ENCODE measurements at regions not wholly inside any gene's neighbourhood (a gene's known extent, or its start where the extent isn't known, plus 50 kb on each side); places are given as distances from the start of the nearest gene placed in this dataset.

GRCh38 chr5:8522646-8523045, 653.7 kb downstream of the MTRR start:
- H3K36me3 ChIP-seq (ENCODE audit: control insufficient read depth, insufficient read depth, low read length) = no peaks in the 10 kb centered on the region
- 85% methylated on average over 2 of the region's 3 CpGs for WGBS (ENCODE audit: insufficient coverage)
- H3K27me3 ChIP-seq (ENCODE audit: control insufficient read depth, insufficient read depth, low read length) = no peaks in the 10 kb centered on the region
- no peaks in the 10 kb centered on the region for H3K4me1 ChIP-seq (ENCODE audit: control insufficient read depth, insufficient read depth, low read length)
- no peaks in the 10 kb centered on the region for H3K9me3 ChIP-seq (ENCODE audit: control insufficient read depth, insufficient read depth, low read length)
- H3K4me3 ChIP-seq (ENCODE audit: low read depth, low read length) = no peak overlapping the region
- no peak overlapping the region for H3K27ac ChIP-seq (ENCODE audit: low read depth, low read length)
- DNase-seq (ENCODE audit: low read depth in 4 of 6, low spot score in 6 of 6) = peak in 1 of 6 donors; percentile 25

GRCh38 chr5:8523501-8523900, 654.6 kb downstream of the MTRR start:
- Histone ChIP-seq H3K27me3 (ENCODE audit: control insufficient read depth, insufficient read depth, low read length) (no peaks in the 10 kb centered on the region), H3K27ac (ENCODE audit: low read depth, low read length) (no peak overlapping the region), H3K4me1 (ENCODE audit: control insufficient read depth, insufficient read depth, low read length) (no peaks in the 10 kb centered on the region), H3K4me3 (ENCODE audit: low read depth, low read length) (no peak overlapping the region), H3K36me3 (ENCODE audit: control insufficient read depth, insufficient read depth, low read length) (no peaks in the 10 kb centered on the region), H3K9me3 (ENCODE audit: control insufficient read depth, insufficient read depth, low read length) (no peaks in the 10 kb centered on the region)
- peak in 1 of 6 donors; percentile 14 for DNase-seq (ENCODE audit: low read depth in 4 of 6, low spot score in 6 of 6)
- 75% methylated on average over 1 of the region's 3 CpGs for WGBS (ENCODE audit: insufficient coverage)

- H3K9me3 ChIP-seq (ENCODE audit: control insufficient read depth, insufficient read depth, low read length) = no peaks in the 10 kb centered on the region
- H3K4me3 ChIP-seq (ENCODE audit: low read depth, low read length) = no peak overlapping the region
- WGBS (ENCODE audit: insufficient coverage) = 86% methylated on average over 1 of the region's 2 CpGs
- no peaks in the 10 kb centered on the region for H3K4me1 ChIP-seq (ENCODE audit: control insufficient read depth, insufficient read depth, low read length)
- H3K36me3 ChIP-seq (ENCODE audit: control insufficient read depth, insufficient read depth, low read length) = no peaks in the 10 kb centered on the region
- H3K27ac ChIP-seq (ENCODE audit: low read depth, low read length) = no peak overlapping the region
- no peaks in the 10 kb centered on the region for H3K27me3 ChIP-seq (ENCODE audit: control insufficient read depth, insufficient read depth, low read length)
- no peak for DNase-seq (ENCODE audit: low read depth in 4 of 6, low spot score in 6 of 6)
These were observed 656.9 kb downstream of the MTRR start for GRCh38 chr5:8525819-8526218.

GRCh38 chr5:8528106-8528505, 659.2 kb downstream of the MTRR start:
- Histone ChIP-seq H3K27ac (ENCODE audit: low read depth, low read length) (no peak overlapping the region), H3K9me3 (ENCODE audit: control insufficient read depth, insufficient read depth, low read length) (no peaks in the 10 kb centered on the region), H3K4me3 (ENCODE audit: low read depth, low read length) (no peak overlapping the region), H3K4me1 (ENCODE audit: control insufficient read depth, insufficient read depth, low read length) (no peaks in the 10 kb centered on the region), H3K27me3 (ENCODE audit: control insufficient read depth, insufficient read depth, low read length) (no peaks in the 10 kb centered on the region), H3K36me3 (ENCODE audit: control insufficient read depth, insufficient read depth, low read length) (no peaks in the 10 kb centered on the region)
- WGBS (ENCODE audit: insufficient coverage) = 63% methylated on average over 2 of the region's 4 CpGs
- no peak for DNase-seq (ENCODE audit: low read depth in 4 of 6, low spot score in 6 of 6)

- Histone ChIP-seq H3K27ac (ENCODE audit: low read depth, low read length) (no peak overlapping the region), H3K4me3 (ENCODE audit: low read depth, low read length) (no peak overlapping the region), H3K9me3 (ENCODE audit: control insufficient read depth, insufficient read depth, low read length) (no peaks in the 10 kb centered on the region), H3K27me3 (ENCODE audit: control insufficient read depth, insufficient read depth, low read length) (no peaks in the 10 kb centered on the region), H3K4me1 (ENCODE audit: control insufficient read depth, insufficient read depth, low read length) (no peaks in the 10 kb centered on the region), H3K36me3 (ENCODE audit: control insufficient read depth, insufficient read depth, low read length) (no peaks in the 10 kb centered on the region)
- DNase-seq (ENCODE audit: low read depth in 4 of 6, low spot score in 6 of 6) = peak in 2 of 6 donors; percentile 57 to 61
- WGBS (ENCODE audit: insufficient coverage) = no CpG with 5 or more reads among the region's 4 CpGs
These were observed 669.9 kb downstream of the MTRR start for GRCh38 chr5:8538821-8539220.

GRCh38 chr5:8540317-8540716, 671.4 kb downstream of the MTRR start:
- Histone ChIP-seq H3K36me3 (ENCODE audit: control insufficient read depth, insufficient read depth, low read length) (no peaks in the 10 kb centered on the region), H3K27me3 (ENCODE audit: control insufficient read depth, insufficient read depth, low read length) (no peaks in the 10 kb centered on the region), H3K27ac (ENCODE audit: low read depth, low read length) (no peak overlapping the region), H3K4me3 (ENCODE audit: low read depth, low read length) (no peak overlapping the region), H3K9me3 (ENCODE audit: control insufficient read depth, insufficient read depth, low read length) (no peaks in the 10 kb centered on the region), H3K4me1 (ENCODE audit: control insufficient read depth, insufficient read depth, low read length) (no peaks in the 10 kb centered on the region)
- 90% methylated on average over 2 of the region's 2 CpGs for WGBS (ENCODE audit: insufficient coverage)
- no peak for DNase-seq (ENCODE audit: low read depth in 4 of 6, low spot score in 6 of 6)

GRCh38 chr5:8550921-8551320, 682.0 kb downstream of the MTRR start:
- no peaks in the 10 kb centered on the region for H3K4me1 ChIP-seq (ENCODE audit: control insufficient read depth, insufficient read depth, low read length)
- H3K27me3 ChIP-seq (ENCODE audit: control insufficient read depth, insufficient read depth, low read length) = no peaks in the 10 kb centered on the region
- no peak for DNase-seq (ENCODE audit: low read depth in 4 of 6, low spot score in 6 of 6)
- H3K9me3 ChIP-seq (ENCODE audit: control insufficient read depth, insufficient read depth, low read length) = peaks cover 10% of the 10 kb centered on the region
- H3K27ac ChIP-seq (ENCODE audit: low read depth, low read length) = no peak overlapping the region
- 78% methylated on average over 2 of the region's 4 CpGs for WGBS (ENCODE audit: insufficient coverage)
- H3K36me3 ChIP-seq (ENCODE audit: control insufficient read depth, insufficient read depth, low read length) = no peaks in the 10 kb centered on the region
- no peak overlapping the region for H3K4me3 ChIP-seq (ENCODE audit: low read depth, low read length)

GRCh38 chr5:8553364-8553763, 684.4 kb downstream of the MTRR start:
- no peaks in the 10 kb centered on the region for H3K27me3 ChIP-seq (ENCODE audit: control insufficient read depth, insufficient read depth, low read length)
- H3K36me3 ChIP-seq (ENCODE audit: control insufficient read depth, insufficient read depth, low read length) = no peaks in the 10 kb centered on the region
- DNase-seq (ENCODE audit: low read depth in 4 of 6, low spot score in 6 of 6) = no peak
- no peak overlapping the region for H3K4me3 ChIP-seq (ENCODE audit: low read depth, low read length)
- no peaks in the 10 kb centered on the region for H3K4me1 ChIP-seq (ENCODE audit: control insufficient read depth, insufficient read depth, low read length)
- H3K9me3 ChIP-seq (ENCODE audit: control insufficient read depth, insufficient read depth, low read length) = peaks cover 10% of the 10 kb centered on the region
- H3K27ac ChIP-seq (ENCODE audit: low read depth, low read length) = no peak overlapping the region

GRCh38 chr5:8557728-8558127, 688.8 kb downstream of the MTRR start:
- no peaks in the 10 kb centered on the region for H3K36me3 ChIP-seq (ENCODE audit: control insufficient read depth, insufficient read depth, low read length)
- no peak overlapping the region for H3K27ac ChIP-seq (ENCODE audit: low read depth, low read length)
- no peak for DNase-seq (ENCODE audit: low read depth in 4 of 6, low spot score in 6 of 6)
- no peak overlapping the region for H3K4me3 ChIP-seq (ENCODE audit: low read depth, low read length)
- no peaks in the 10 kb centered on the region for H3K4me1 ChIP-seq (ENCODE audit: control insufficient read depth, insufficient read depth, low read length)
- peaks cover 10% of the 10 kb centered on the region for H3K9me3 ChIP-seq (ENCODE audit: control insufficient read depth, insufficient read depth, low read length)
- no peaks in the 10 kb centered on the region for H3K27me3 ChIP-seq (ENCODE audit: control insufficient read depth, insufficient read depth, low read length)
- WGBS (ENCODE audit: insufficient coverage) = no CpG with 5 or more reads among the region's 3 CpGs

GRCh38 chr5:8560776-8561175, 691.8 kb downstream of the MTRR start:
- H3K27me3 ChIP-seq (ENCODE audit: control insufficient read depth, insufficient read depth, low read length) = no peaks in the 10 kb centered on the region
- no peak overlapping the region for H3K4me3 ChIP-seq (ENCODE audit: low read depth, low read length)
- 100% methylated on average over 2 of the region's 2 CpGs for WGBS (ENCODE audit: insufficient coverage)
- H3K27ac ChIP-seq (ENCODE audit: low read depth, low read length) = no peak overlapping the region
- H3K4me1 ChIP-seq (ENCODE audit: control insufficient read depth, insufficient read depth, low read length) = no peaks in the 10 kb centered on the region
- H3K36me3 ChIP-seq (ENCODE audit: control insufficient read depth, insufficient read depth, low read length) = no peaks in the 10 kb centered on the region
- no peaks in the 10 kb centered on the region for H3K9me3 ChIP-seq (ENCODE audit: control insufficient read depth, insufficient read depth, low read length)
- DNase-seq (ENCODE audit: low read depth in 4 of 6, low spot score in 6 of 6) = peak in 1 of 6 donors; percentile 65

Measured in spinal cord (tissue), 9 donors.